HEK293 (cell line): ENCODE measurements at regions not wholly inside any gene's neighbourhood (a gene's known extent, or its start where the extent isn't known, plus 50 kb on each side); places are given as distances from the start of the nearest gene placed in this dataset.

Experiments used
- CTCF ChIA-PET: fragments of 350-600 bp; formaldehyde crosslinking; extraction: SDS; loops from one replicate; lab custom pipeline; 2021; ENCODE audit warnings: antibody characterized with exemption; lab: Yijun Ruan, JAX
- POLR2A ChIA-PET: fragments of 300-600 bp; formaldehyde crosslinking; extraction: SDS; loops from one replicate; lab custom pipeline; 2020; ENCODE audit warnings: antibody characterized with exemption, inconsistent platforms; lab: Yijun Ruan, JAX
- H3K27ac ChIP-seq: fragments of 200-500 bp; sonication (Bioruptor generic); 2 replicates; pipeline ENCODE4 v1.5.1; 2014; ENCODE audit warnings: low read depth, low read length, control low read depth, inconsistent platforms; ENCODE audit errors: extremely low read depth
- H3K36me3 ChIP-seq, 2 experiments: fragments of 200-500 bp in 1 of 2; sonication (Bioruptor generic) in 1 of 2; 1 replicate in 1 of 2; 2 replicates in 1 of 2; pipeline ENCODE4 v1.5.1; 2014 to 2017; ENCODE audit warnings: inconsistent platforms in 2 of 2, low read length in 2 of 2; ENCODE audit not compliant: control insufficient read depth in 2 of 2, insufficient read depth in 1 of 2
- H3K4me1 ChIP-seq: fragments of 200-500 bp; sonication (Bioruptor generic); 2 replicates; pipeline ENCODE4 v1.5.1; 2014; ENCODE audit warnings: mild to moderate bottlenecking, low read length, inconsistent platforms; ENCODE audit not compliant: control insufficient read depth, insufficient read depth
- H3K4me3 ChIP-seq: 2 replicates; pipeline ENCODE4 v1.5.1; 2011; ENCODE audit warnings: low read depth, mild to moderate bottlenecking, control low read depth, low read length, moderate library complexity
- H3K9me3 ChIP-seq: fragments of 200-500 bp; sonication (Bioruptor generic); 2 replicates; pipeline ENCODE4 v1.5.1; 2014; ENCODE audit warnings: low read depth, low read length, inconsistent platforms; ENCODE audit not compliant: control insufficient read depth, insufficient read depth
- GLIS1 ChIP-seq: fragments of 450-650 bp; formaldehyde crosslinking; IDR thresholded peaks from 2 replicates; pipeline ENCODE4 v1.5.1; 2016; ENCODE audit warnings: missing biosample characterization, missing genetic modification characterization
- INSM2 ChIP-seq: fragments of 450-650 bp; formaldehyde crosslinking; IDR thresholded peaks from 2 replicates; pipeline ENCODE4 v1.5.1; 2016; ENCODE audit warnings: missing biosample characterization, missing genetic modification characterization
- OVOL3 ChIP-seq: fragments of 450-650 bp; formaldehyde crosslinking; IDR thresholded peaks from 2 replicates; pipeline ENCODE4 v1.5.1; 2016; ENCODE audit warnings: missing biosample characterization, missing genetic modification characterization
- PRDM6 ChIP-seq: fragments of 450-650 bp; formaldehyde crosslinking; IDR thresholded peaks from 2 replicates; pipeline ENCODE4 v1.5.1; 2017; ENCODE audit warnings: missing biosample characterization, missing genetic modification characterization
- RBAK ChIP-seq: fragments of 450-650 bp; formaldehyde crosslinking; IDR thresholded peaks from 2 replicates; pipeline ENCODE4 v1.5.1; 2016; ENCODE audit warnings: missing biosample characterization, missing genetic modification characterization
- SP2 ChIP-seq: fragments of 450-650 bp; formaldehyde crosslinking; IDR thresholded peaks from 2 replicates; pipeline ENCODE4 v1.5.1; 2016; ENCODE audit warnings: missing biosample characterization, missing genetic modification characterization
- ZBTB1 ChIP-seq: fragments of 450-650 bp; formaldehyde crosslinking; IDR thresholded peaks from 2 replicates; pipeline ENCODE4 v1.5.1; 2016; ENCODE audit warnings: missing biosample characterization, missing genetic modification characterization
- ZBTB26 ChIP-seq: fragments of 450-650 bp; formaldehyde crosslinking; optimal IDR thresholded peaks from 2 replicates; pipeline ENCODE3; 2016; ENCODE audit warnings: missing biosample characterization, mild to moderate bottlenecking, missing genetic modification characterization
- ZFP37 ChIP-seq: fragments of 450-650 bp; formaldehyde crosslinking; IDR thresholded peaks from 2 replicates; pipeline ENCODE4 v1.5.1; 2016; ENCODE audit warnings: missing biosample characterization, missing genetic modification characterization
- ZNF19 ChIP-seq: fragments of 450-650 bp; formaldehyde crosslinking; IDR thresholded peaks from 2 replicates; pipeline ENCODE4; 2016; ENCODE audit warnings: missing biosample characterization, missing genetic modification characterization, low read depth
- ZNF248 ChIP-seq: fragments of 450-650 bp; formaldehyde crosslinking; IDR thresholded peaks from 2 replicates; pipeline ENCODE4 v1.5.1; 2017; ENCODE audit warnings: missing biosample characterization, missing genetic modification characterization
- ZNF266 ChIP-seq: fragments of 450-650 bp; formaldehyde crosslinking; IDR thresholded peaks from 2 replicates; pipeline ENCODE4 v1.5.1; 2016; ENCODE audit warnings: missing biosample characterization, missing genetic modification characterization, low read depth
- ZNF37A ChIP-seq: fragments of 450-650 bp; IDR thresholded peaks from 2 replicates; pipeline ENCODE4 v1.5.1; 2018; ENCODE audit warnings: missing biosample characterization, missing genetic modification characterization
- ZNF473 ChIP-seq: fragments of 450-650 bp; formaldehyde crosslinking; IDR thresholded peaks from 2 replicates; pipeline ENCODE4 v1.5.1; 2017; ENCODE audit warnings: missing biosample characterization, missing genetic modification characterization
- ZNF510 ChIP-seq: fragments of 450-650 bp; formaldehyde crosslinking; IDR thresholded peaks from 2 replicates; pipeline ENCODE4 v1.5.1; 2018; ENCODE audit warnings: mild to moderate bottlenecking, missing genetic modification characterization, missing biosample characterization; ENCODE audit not compliant: insufficient replicate concordance
- ZNF621 ChIP-seq: fragments of 450-650 bp; formaldehyde crosslinking; IDR thresholded peaks from 2 replicates; pipeline ENCODE4 v1.5.1; 2017; ENCODE audit warnings: missing biosample characterization, missing genetic modification characterization
- ZNF677 ChIP-seq: fragments of 450-650 bp; IDR thresholded peaks from 2 replicates; pipeline ENCODE4 v1.5.0; 2018; ENCODE audit warnings: missing biosample characterization, mild to moderate bottlenecking, missing genetic modification characterization, moderate library complexity
- ZNF776 ChIP-seq: fragments of 450-650 bp; formaldehyde crosslinking; IDR thresholded peaks from 2 replicates; pipeline ENCODE4 v1.5.0; 2017; ENCODE audit warnings: missing biosample characterization, missing genetic modification characterization, borderline replicate concordance
- ZNF837 ChIP-seq: fragments of 450-650 bp; formaldehyde crosslinking; IDR thresholded peaks from 2 replicates; pipeline ENCODE4 v1.5.1; 2016; ENCODE audit warnings: missing biosample characterization, missing genetic modification characterization
- ZSCAN5A ChIP-seq: fragments of 450-650 bp; formaldehyde crosslinking; IDR thresholded peaks from 2 replicates; pipeline ENCODE4 v1.5.1; 2016; ENCODE audit warnings: missing biosample characterization, missing genetic modification characterization

- no peak for TF ChIP-seq SP2
- no peak for TF ChIP-seq ZNF621 (tag by site-specific recombination)
- TF ChIP-seq ZNF473 (tag by site-specific recombination) = no peak
- no peak for TF ChIP-seq ZNF19 (tag by site-specific recombination)
- TF ChIP-seq ZFP37 (tag by site-specific recombination) = no peak
- no peak for TF ChIP-seq ZNF776 (tag by site-specific recombination)
- no peak for TF ChIP-seq ZNF266 (tag by site-specific recombination)
- no peak for TF ChIP-seq ZNF510
- TF ChIP-seq GLIS1 (tag by site-specific recombination) = no peak
- TF ChIP-seq ZSCAN5A (tag by site-specific recombination) = no peak
- TF ChIP-seq, all 188 proteins: peak for 0
Measured at GRCh38 chr5:124877501-124878146, 131.2 kb upstream of the ZNF608 start (continued).

GRCh38 chr5:124878583-124879342 lies 132.3 kb upstream of the ZNF608 start:
- no peak for TF ChIP-seq ZBTB1 (tag by site-specific recombination)
- TF ChIP-seq ZNF248 (tag by site-specific recombination) = no peak
- no peak for TF ChIP-seq ZFP37 (tag by site-specific recombination)
- no peak for TF ChIP-seq INSM2 (tag by site-specific recombination)
- TF ChIP-seq ZNF37A (tag by site-specific recombination) = no peak
- TF ChIP-seq RBAK = no peak
- no peak for TF ChIP-seq ZNF837 (tag by site-specific recombination)
- TF ChIP-seq ZNF510 = no peak
- TF ChIP-seq ZNF677 (tag by site-specific recombination) = no peak
- TF ChIP-seq OVOL3 (tag by site-specific recombination) = no peak
- no peak for TF ChIP-seq PRDM6 (tag by site-specific recombination)
- no peak for TF ChIP-seq ZBTB26 (tag by site-specific recombination)
- CTCF ChIA-PET = no interaction called here

More at GRCh38 chr5:124878583-124879342, 132.3 kb upstream of the ZNF608 start:
- H3K27ac ChIP-seq = no peak overlapping the region
- no peaks in the 10 kb centered on the region for H3K4me1 ChIP-seq
- POLR2A ChIA-PET = no interaction called here
- H3K4me3 ChIP-seq = no peak overlapping the region
- no peaks in the 10 kb centered on the region for H3K9me3 ChIP-seq
- H3K36me3 ChIP-seq = no peaks in the 10 kb centered on the region
